H1 (cell line): ENCODE measurements at regions not wholly inside any gene's neighbourhood (a gene's known extent, or its start where the extent isn't known, plus 50 kb on each side); places are given as distances from the start of the nearest gene placed in this dataset.

Experiments used
- BRCA1 ChIP-seq: IDR thresholded peaks from 2 replicates; pipeline ENCODE4 v1.6.1; 2012; ENCODE audit warnings: low read depth, low read length, improper control_type of control experiment
- CBX8 ChIP-seq: fragments of 300-800, 300-1000 bp; sonication (generic); IDR thresholded peaks from 2 replicates; pipeline ENCODE4 v1.7.1; 2016; ENCODE audit warnings: low read depth, low read length, borderline replicate concordance
- CREB1 ChIP-seq: IDR thresholded peaks from 2 replicates; pipeline ENCODE4 v1.6.1; 2012; ENCODE audit warnings: inconsistent platforms
- CTCF ChIP-seq, 3 experiments: IDR thresholded peaks; 1 replicate in 2 of 3; 2 replicates in 1 of 3; pipeline versions ENCODE4 v1.5.1 to v1.6.1; 2011; ENCODE audit warnings: low read length in 3 of 3, mild to moderate bottlenecking in 3 of 3, inconsistent platforms in 2 of 3, low read depth in 1 of 3, moderate library complexity in 1 of 3; ENCODE audit not compliant: insufficient read depth in 1 of 3; ENCODE audit errors: control extremely low read depth in 1 of 3
- E2F6 ChIP-seq: IDR thresholded peaks from 2 replicates; pipeline ENCODE4 v1.6.1; 2012; ENCODE audit warnings: inconsistent platforms
- EP300 ChIP-seq, 2 experiments: IDR thresholded peaks; 1 replicate in 1 of 2; 2 replicates in 1 of 2; pipeline ENCODE4 v1.6.1; 2011 to 2012; ENCODE audit warnings: low read depth in 2 of 2, low read length in 2 of 2, mild to moderate bottlenecking in 2 of 2, borderline replicate concordance in 1 of 2, inconsistent platforms in 1 of 2, moderate library complexity in 1 of 2
- EZH2 ChIP-seq: fragments of 200-600 bp; sonication (generic); IDR thresholded peaks from 2 replicates; pipeline ENCODE4 v1.7.1; 2012; ENCODE audit warnings: low read depth, mild to moderate bottlenecking, moderate library complexity, low read length, inconsistent platforms; ENCODE audit not compliant: severe bottlenecking
- HDAC2 ChIP-seq, 2 experiments: fragments of 300-600 bp in 1 of 2; sonication (generic) in 1 of 2; IDR thresholded peaks; 2 replicates each; pipeline ENCODE4 v1.6.1; 2011 to 2012; ENCODE audit warnings: low read depth in 2 of 2, low read length in 2 of 2, mild to moderate bottlenecking in 2 of 2, moderate library complexity in 2 of 2, borderline replicate concordance in 1 of 2, inconsistent platforms in 1 of 2
- POLR2A ChIP-seq, 2 experiments: IDR thresholded peaks; 1 replicate in 1 of 2; 2 replicates in 1 of 2; pipeline ENCODE4 v1.6.1; 2011; ENCODE audit warnings: low read depth in 2 of 2, low read length in 2 of 2, mild to moderate bottlenecking in 2 of 2; ENCODE audit errors: control extremely low read depth in 1 of 2
- TCF12 ChIP-seq: IDR thresholded peaks from 2 replicates; pipeline ENCODE4 v1.6.1; 2011; ENCODE audit warnings: low read depth, mild to moderate bottlenecking, low read length
- ZNF274 ChIP-seq: IDR thresholded peaks from 2 replicates; pipeline ENCODE4 v1.7.0; 2012; ENCODE audit warnings: low read length, borderline replicate concordance; ENCODE audit errors: extremely low read depth

- no peak for TF ChIP-seq CTCF (IDR thresholded peaks at IDR 0.05; ENCODE audit: control extremely low read depth in 1 of 3, insufficient read depth in 1 of 3, low read depth in 1 of 3, low read length in 3 of 3)
- no peak for TF ChIP-seq HDAC2 (IDR thresholded peaks at IDR 0.05; ENCODE audit: borderline replicate concordance in 1 of 2, low read depth in 2 of 2, low read length in 2 of 2)
- no peak for TF ChIP-seq BRCA1
- TF ChIP-seq ZNF274: no peak
- no peak for TF ChIP-seq CREB1
- no peak for TF ChIP-seq E2F6
- no peak for TF ChIP-seq POLR2A (IDR thresholded peaks at IDR 0.05; ENCODE audit: control extremely low read depth in 1 of 2, low read depth in 2 of 2, low read length in 2 of 2)
- TF ChIP-seq EZH2: no peak
- no peak for TF ChIP-seq TCF12
- TF ChIP-seq CBX8: no peak
- no peak for TF ChIP-seq EP300 (IDR thresholded peaks at IDR 0.05; ENCODE audit: borderline replicate concordance in 1 of 2, low read depth in 2 of 2, low read length in 2 of 2)
Observed at GRCh38 chr5:121797681-121798518, 53.8 kb upstream of the FTMT start.
